ENCODE measurements at regions not wholly inside any gene's neighbourhood (a gene's known extent, or its start where the extent isn't known, plus 50 kb on each side); places are given as distances from the start of the nearest gene placed in this dataset.

- TF ChIP-seq POLR2A (IDR thresholded peaks at IDR 0.05), result no peak
- no peak for TF ChIP-seq CTCF (IDR thresholded peaks at IDR 0.05 in 4 of 5, conservative IDR thresholded peaks at IDR 0.05 in 1 of 5)
Observed at GRCh38 chr5:128765448-128766061, 199.7 kb upstream of the SLC27A6 start.

Measured in gastrocnemius medialis (tissue), 4 donors.